HCT116 (cell line): ENCODE measurements at regions not wholly inside any gene's neighbourhood (a gene's known extent, or its start where the extent isn't known, plus 50 kb on each side); places are given as distances from the start of the nearest gene placed in this dataset.

Experiments used
- ATAC-seq: fragments of 200-7000 bp; cut with Tn5 transposase; 2 replicates; pipeline ENCODE4 v1.9.1; 2020; ENCODE audit warnings: mild to moderate bottlenecking, moderate library complexity
- BruUV-seq: library from RNA; stranded (reverse); fragments of 400-500 nt; replicated peaks from 2 replicates; lab custom pipeline; 2021; lab: Mats Ljungman, UMichigan
- CTCF ChIA-PET: fragments of 300-600 bp; sonication (Branson Sonifier 250); formaldehyde crosslinking; loops from one replicate; lab custom pipeline; 2021; ENCODE audit warnings: antibody characterized with exemption; lab: Charles Lee
- POLR2A ChIA-PET: fragments of 300-600, 350-600 bp; sonication (Branson Sonifier 250); formaldehyde crosslinking; loops from one replicate; lab custom pipeline; 2021; ENCODE audit warnings: antibody characterized with exemption; lab: Charles Lee
- RAD21 ChIA-PET, 2 experiments: fragments of 300-600 bp; sonication (Branson Sonifier 250); formaldehyde crosslinking; loops; one replicate each; lab custom pipeline; 2023; ENCODE audit warnings: low total read pairs in 2 of 2; ENCODE audit not compliant: uncharacterized antibody in 2 of 2, unreplicated experiment in 2 of 2, low non-redundant PET in 1 of 2; lab: Charles Lee
- DNase-seq: peaks from one replicate; pipeline ENCODE4 v3.0.0-alpha.2; 2010; ENCODE audit warnings: low read depth, low spot score
- H2AFZ ChIP-seq: fragments of 200-600 bp; shearing (Covaris generic), sonication (generic); 2 replicates; pipeline ENCODE4 v1.6.1; 2017; ENCODE audit warnings: low read depth, mixed run types, mixed read lengths, antibody characterized with exemption, low read length; ENCODE audit not compliant: poor library complexity, severe bottlenecking
- H3K27ac ChIP-seq: 2 replicates; pipeline ENCODE4 v1.5.1; 2012; ENCODE audit warnings: low read depth, low read length
- H3K27me3 ChIP-seq: fragments of 200-600 bp; sonication (generic); 2 replicates; pipeline ENCODE4 v1.6.1; 2016; ENCODE audit warnings: mixed run types, low read length, mixed read lengths; ENCODE audit not compliant: insufficient read depth
- H3K36me3 ChIP-seq, 2 experiments: fragments of 200-500 bp in 1 of 2; fragments of 200-600 bp in 1 of 2; sonication (Bioruptor generic) in 1 of 2; sonication (generic) in 1 of 2; 2 replicates each; pipeline versions ENCODE4 v1.5.1 to v1.6.1; 2014 to 2016; ENCODE audit warnings: low read length in 2 of 2, inconsistent platforms in 1 of 2, mixed read lengths in 1 of 2, mixed run types in 1 of 2; ENCODE audit not compliant: insufficient read depth in 2 of 2, control insufficient read depth in 1 of 2
- H3K4me1 ChIP-seq, 2 experiments: fragments of 200-600 bp in 1 of 2; sonication (generic) in 1 of 2; 2 replicates each; pipeline versions ENCODE4 v1.5.1 to v1.6.1; 2012 to 2017; ENCODE audit warnings: low read length in 2 of 2, inconsistent platforms in 1 of 2, mild to moderate bottlenecking in 1 of 2, mixed read lengths in 1 of 2, mixed run types in 1 of 2, moderate library complexity in 1 of 2; ENCODE audit not compliant: insufficient read depth in 2 of 2, control insufficient read depth in 1 of 2
- H3K4me2 ChIP-seq: fragments of 200-600 bp; sonication (generic); 2 replicates; pipeline ENCODE4 v1.6.1; 2017; ENCODE audit warnings: mixed run types, low read length, mixed read lengths
- H3K4me3 ChIP-seq, 2 experiments: fragments of 200-600 bp in 1 of 2; sonication (generic) in 1 of 2; replicated peaks in 1 of 2; 2 replicates each; pipeline ENCODE4 v1.5.1; 2011 to 2016; ENCODE audit warnings: low read length in 2 of 2, control low read depth in 1 of 2, low read depth in 1 of 2, mild to moderate bottlenecking in 1 of 2, mixed read lengths in 1 of 2, mixed run types in 1 of 2
- H3K79me2 ChIP-seq: fragments of 200-600 bp; sonication (generic); 2 replicates; pipeline ENCODE4 v1.6.1; 2017; ENCODE audit warnings: mild to moderate bottlenecking, mixed run types, low read length, moderate library complexity, mixed read lengths; ENCODE audit not compliant: insufficient read depth
- H3K9ac ChIP-seq: fragments of 200-600 bp; sonication (generic); 2 replicates; pipeline ENCODE4 v1.6.1; 2016; ENCODE audit warnings: low read length, mixed read lengths
- H3K9me2 ChIP-seq: fragments of 200-600 bp; sonication (generic), shearing (Covaris generic); 2 replicates; pipeline ENCODE4 v1.6.1; 2017; ENCODE audit warnings: mixed run types, mild to moderate bottlenecking, moderate library complexity; ENCODE audit not compliant: insufficient read depth
- H3K9me3 ChIP-seq, 2 experiments: fragments of 200-500 bp in 1 of 2; fragments of 200-600 bp in 1 of 2; sonication (Bioruptor generic) in 1 of 2; sonication (generic) in 1 of 2; 2 replicates each; pipeline ENCODE4 v1.6.1; 2014 to 2017; ENCODE audit warnings: low read length in 2 of 2, mixed read lengths in 2 of 2, inconsistent platforms in 1 of 2, low read depth in 1 of 2, mild to moderate bottlenecking in 1 of 2, mixed run types in 1 of 2, moderate library complexity in 1 of 2; ENCODE audit not compliant: control insufficient read depth in 1 of 2, insufficient read depth in 1 of 2
- H4K20me1 ChIP-seq: fragments of 200-600 bp; sonication (generic), shearing (Covaris generic); 2 replicates; pipeline ENCODE4 v1.6.1; 2017; ENCODE audit warnings: mixed run types, mild to moderate bottlenecking, moderate library complexity; ENCODE audit not compliant: insufficient read depth
- CBX3 ChIP-seq: IDR thresholded peaks from 2 replicates; pipeline ENCODE4 v1.6.1; 2012; ENCODE audit warnings: low read depth
- CEBPB ChIP-seq: IDR thresholded peaks from 2 replicates; pipeline ENCODE4 v1.6.1; 2012; ENCODE audit warnings: low read depth
- CTCF ChIP-seq, 3 experiments: fragments of 200-600 bp in 1 of 3; sonication (generic) in 1 of 3; IDR thresholded peaks in 2 of 3; conservative IDR thresholded peaks in 1 of 3; 2 replicates each; pipeline ENCODE4 v1.5.1; 2012 to 2017; ENCODE audit warnings: low read depth in 2 of 3, low read length in 2 of 3, antibody characterized with exemption in 1 of 3, borderline replicate concordance in 1 of 3, control low read depth in 1 of 3, mild to moderate bottlenecking in 1 of 3, mixed read lengths in 1 of 3, mixed run types in 1 of 3, moderate library complexity in 1 of 3; ENCODE audit not compliant: insufficient read depth in 1 of 3
- EGR1 ChIP-seq: IDR thresholded peaks from 2 replicates; pipeline ENCODE4 v1.6.1; 2012; ENCODE audit warnings: low read depth
- ELF1 ChIP-seq: IDR thresholded peaks from 2 replicates; pipeline ENCODE4 v1.6.1; 2012; ENCODE audit warnings: low read depth, borderline replicate concordance
- EZH2 ChIP-seq: fragments of 200-600 bp; sonication (generic); IDR thresholded peaks from 2 replicates; pipeline ENCODE4 v1.6.1; 2017; ENCODE audit warnings: antibody characterized with exemption, mixed run types
- EZH2phosphoT487 ChIP-seq: fragments of 200-600 bp; IDR thresholded peaks from 2 replicates; pipeline ENCODE4 v1.6.1; 2018; ENCODE audit warnings: antibody characterized with exemption, borderline replicate concordance
- FOSL1 ChIP-seq: IDR thresholded peaks from 2 replicates; pipeline ENCODE4 v1.6.1; 2012; ENCODE audit warnings: low read depth
- JUND ChIP-seq: IDR thresholded peaks from 2 replicates; pipeline ENCODE4 v1.6.1; 2012
- MAX ChIP-seq: IDR thresholded peaks from 2 replicates; pipeline ENCODE4 v1.6.1; 2012
- POLR2AphosphoS5 ChIP-seq: IDR thresholded peaks from 2 replicates; pipeline ENCODE4 v1.6.1; 2011; ENCODE audit warnings: mild to moderate bottlenecking, low read depth, low read length, moderate library complexity
- SIN3A ChIP-seq: IDR thresholded peaks from 2 replicates; pipeline ENCODE4 v1.6.1; 2012; ENCODE audit warnings: low read depth
- SP1 ChIP-seq: IDR thresholded peaks from 2 replicates; pipeline ENCODE4 v1.6.1; 2012; ENCODE audit warnings: low read depth
- TCF7L2 ChIP-seq: IDR thresholded peaks from 2 replicates; pipeline ENCODE4 v1.7.0; 2011; ENCODE audit warnings: borderline replicate concordance, inconsistent platforms; ENCODE audit not compliant: insufficient read depth, insufficient read length; ENCODE audit errors: extremely low read depth
- YY1 ChIP-seq: IDR thresholded peaks from 2 replicates; pipeline ENCODE4 v1.6.1; 2011; ENCODE audit warnings: low read length, low read depth, moderate library complexity, mild to moderate bottlenecking; ENCODE audit not compliant: insufficient replicate concordance; ENCODE audit errors: extremely low read depth
- ZFX ChIP-seq: fragments of 450-650 bp; IDR thresholded peaks from 2 replicates; pipeline ENCODE4 v1.6.1; 2017
- intact Hi-C: fragments of 100-400 bp; cut with micrococcal nuclease; formaldehyde crosslinking; loops from 2 replicates; pipeline ENCODE4 v1.10.0; 2022
- TF ChIP-seq, protein P1 (sequence below): IDR thresholded peaks from 2 replicates; pipeline ENCODE4 v1.6.1; 2012; ENCODE audit warnings: low read depth
- TF ChIP-seq, protein P2 (sequence below): IDR thresholded peaks from 2 replicates; pipeline ENCODE4 v1.6.1; 2011; ENCODE audit warnings: mild to moderate bottlenecking, low read length, moderate library complexity; ENCODE audit not compliant: insufficient replicate concordance; ENCODE audit errors: extremely low read depth

GRCh38 chr5:51694826-51695225 lies 311.6 kb downstream of the ISL1 start:
- Histone ChIP-seq H3K4me2 (no peak overlapping the region), H2AFZ (no peak overlapping the region), H3K4me1 (no peaks in the 10 kb centered on the region), H4K20me1 (no peaks in the 10 kb centered on the region), H3K79me2 (no peaks in the 10 kb centered on the region), H3K36me3 (no peaks in the 10 kb centered on the region), H3K9me2 (no peaks in the 10 kb centered on the region), H3K27me3 (no peaks in the 10 kb centered on the region), H3K9me3 (no peaks in the 10 kb centered on the region), H3K4me3 (no peak overlapping the region), H3K27ac (no peak overlapping the region), H3K9ac (no peak overlapping the region)
- DNase-seq (no peak), ATAC-seq (no peak)
- TF ChIP-seq, protein P1, sequence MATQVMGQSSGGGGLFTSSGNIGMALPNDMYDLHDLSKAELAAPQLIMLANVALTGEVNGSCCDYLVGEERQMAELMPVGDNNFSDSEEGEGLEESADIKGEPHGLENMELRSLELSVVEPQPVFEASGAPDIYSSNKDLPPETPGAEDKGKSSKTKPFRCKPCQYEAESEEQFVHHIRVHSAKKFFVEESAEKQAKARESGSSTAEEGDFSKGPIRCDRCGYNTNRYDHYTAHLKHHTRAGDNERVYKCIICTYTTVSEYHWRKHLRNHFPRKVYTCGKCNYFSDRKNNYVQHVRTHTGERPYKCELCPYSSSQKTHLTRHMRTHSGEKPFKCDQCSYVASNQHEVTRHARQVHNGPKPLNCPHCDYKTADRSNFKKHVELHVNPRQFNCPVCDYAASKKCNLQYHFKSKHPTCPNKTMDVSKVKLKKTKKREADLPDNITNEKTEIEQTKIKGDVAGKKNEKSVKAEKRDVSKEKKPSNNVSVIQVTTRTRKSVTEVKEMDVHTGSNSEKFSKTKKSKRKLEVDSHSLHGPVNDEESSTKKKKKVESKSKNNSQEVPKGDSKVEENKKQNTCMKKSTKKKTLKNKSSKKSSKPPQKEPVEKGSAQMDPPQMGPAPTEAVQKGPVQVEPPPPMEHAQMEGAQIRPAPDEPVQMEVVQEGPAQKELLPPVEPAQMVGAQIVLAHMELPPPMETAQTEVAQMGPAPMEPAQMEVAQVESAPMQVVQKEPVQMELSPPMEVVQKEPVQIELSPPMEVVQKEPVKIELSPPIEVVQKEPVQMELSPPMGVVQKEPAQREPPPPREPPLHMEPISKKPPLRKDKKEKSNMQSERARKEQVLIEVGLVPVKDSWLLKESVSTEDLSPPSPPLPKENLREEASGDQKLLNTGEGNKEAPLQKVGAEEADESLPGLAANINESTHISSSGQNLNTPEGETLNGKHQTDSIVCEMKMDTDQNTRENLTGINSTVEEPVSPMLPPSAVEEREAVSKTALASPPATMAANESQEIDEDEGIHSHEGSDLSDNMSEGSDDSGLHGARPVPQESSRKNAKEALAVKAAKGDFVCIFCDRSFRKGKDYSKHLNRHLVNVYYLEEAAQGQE = no peak
- TF ChIP-seq JUND (no peak), MAX (no peak), ELF1 (no peak), EGR1 (no peak), POLR2AphosphoS5 (no peak), CBX3 (no peak), EZH2 (no peak), EZH2phosphoT487 (no peak), CEBPB (no peak), ZFX (no peak), TCF7L2 (no peak), SP1 (no peak), FOSL1 (no peak), CTCF (IDR thresholded peaks at IDR 0.05 in 2 of 3, conservative IDR thresholded peaks at IDR 0.05 in 1 of 3; ENCODE audit: borderline replicate concordance in 1 of 3, insufficient read depth in 1 of 3, low read depth in 2 of 3, low read length in 2 of 3) (no peak), SIN3A (no peak), YY1 (no peak)
- TF ChIP-seq, protein P2, sequence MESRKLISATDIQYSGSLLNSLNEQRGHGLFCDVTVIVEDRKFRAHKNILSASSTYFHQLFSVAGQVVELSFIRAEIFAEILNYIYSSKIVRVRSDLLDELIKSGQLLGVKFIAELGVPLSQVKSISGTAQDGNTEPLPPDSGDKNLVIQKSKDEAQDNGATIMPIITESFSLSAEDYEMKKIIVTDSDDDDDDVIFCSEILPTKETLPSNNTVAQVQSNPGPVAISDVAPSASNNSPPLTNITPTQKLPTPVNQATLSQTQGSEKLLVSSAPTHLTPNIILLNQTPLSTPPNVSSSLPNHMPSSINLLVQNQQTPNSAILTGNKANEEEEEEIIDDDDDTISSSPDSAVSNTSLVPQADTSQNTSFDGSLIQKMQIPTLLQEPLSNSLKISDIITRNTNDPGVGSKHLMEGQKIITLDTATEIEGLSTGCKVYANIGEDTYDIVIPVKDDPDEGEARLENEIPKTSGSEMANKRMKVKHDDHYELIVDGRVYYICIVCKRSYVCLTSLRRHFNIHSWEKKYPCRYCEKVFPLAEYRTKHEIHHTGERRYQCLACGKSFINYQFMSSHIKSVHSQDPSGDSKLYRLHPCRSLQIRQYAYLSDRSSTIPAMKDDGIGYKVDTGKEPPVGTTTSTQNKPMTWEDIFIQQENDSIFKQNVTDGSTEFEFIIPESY = no peak
- RAD21 ChIA-PET = no interaction called here
- BruUV-seq = no TSS peak
- POLR2A ChIA-PET = no interaction called here
- intact Hi-C loops = no loop called here
- CTCF ChIA-PET = no interaction called here
